ENCODE measurements at regions not wholly inside any gene's neighbourhood (a gene's known extent, or its start where the extent isn't known, plus 50 kb on each side); places are given as distances from the start of the nearest gene placed in this dataset.

GRCh38 chr2:6358546-6358945 lies 507.2 kb downstream of the CMPK2 start:
- no peaks in the 10 kb centered on the region for H3K9me3 ChIP-seq
- H3K27ac ChIP-seq = no peak overlapping the region
- DNase-seq (ENCODE audit: low spot score) (no peak), ATAC-seq (ENCODE audit: insufficient number of reproducible peaks, low FRiP score, low read depth) (no peak)
- no peaks in the 10 kb centered on the region for H3K27me3 ChIP-seq (replicated peaks; ENCODE audit: insufficient read depth)
- TF ChIP-seq CTCF (IDR thresholded peaks at IDR 0.05) = no peak
- H3K36me3 ChIP-seq = no peaks in the 10 kb centered on the region
- no peak overlapping the region for H3K4me3 ChIP-seq
- no peaks in the 10 kb centered on the region for H3K4me1 ChIP-seq (ENCODE audit: control insufficient read depth in 1 of 2, low read depth in 2 of 2)

GRCh38 chr2:6358985-6359384 lies 506.7 kb downstream of the CMPK2 start:
- ATAC-seq (ENCODE audit: insufficient number of reproducible peaks, low FRiP score, low read depth) = no peak
- Histone ChIP-seq H3K4me1 (ENCODE audit: control insufficient read depth in 1 of 2, low read depth in 2 of 2) (no peaks in the 10 kb centered on the region), H3K27ac (no peak overlapping the region), H3K9me3 (no peaks in the 10 kb centered on the region), H3K36me3 (no peaks in the 10 kb centered on the region), H3K27me3 (replicated peaks; ENCODE audit: insufficient read depth) (no peaks in the 10 kb centered on the region), H3K4me3 (no peak overlapping the region)
- TF ChIP-seq CTCF (IDR thresholded peaks at IDR 0.05) = no peak
- no peak for DNase-seq (ENCODE audit: low spot score)

- DNase-seq (ENCODE audit: low spot score) = no peak
- H3K27me3 ChIP-seq (replicated peaks; ENCODE audit: insufficient read depth) = no peaks in the 10 kb centered on the region
- no peaks in the 10 kb centered on the region for H3K9me3 ChIP-seq
- no peak for ATAC-seq (ENCODE audit: insufficient number of reproducible peaks, low FRiP score, low read depth)
- H3K4me1 ChIP-seq (ENCODE audit: control insufficient read depth in 1 of 2, low read depth in 2 of 2) = no peaks in the 10 kb centered on the region
- no peak overlapping the region for H3K4me3 ChIP-seq
- no peak overlapping the region for H3K27ac ChIP-seq
- TF ChIP-seq CTCF (IDR thresholded peaks at IDR 0.05) = no peak
- no peaks in the 10 kb centered on the region for H3K36me3 ChIP-seq
Observed at GRCh38 chr2:6359964-6360363, 505.7 kb downstream of the CMPK2 start.

GRCh38 chr2:6362671-6363450 lies 502.8 kb downstream of the CMPK2 start:
- no peak for ATAC-seq (ENCODE audit: insufficient number of reproducible peaks, low FRiP score, low read depth)
- H3K27me3 ChIP-seq (replicated peaks; ENCODE audit: insufficient read depth) = no peaks in the 10 kb centered on the region

GRCh38 chr2:6368281-6368680 lies 497.4 kb downstream of the CMPK2 start:
- no peaks in the 10 kb centered on the region for H3K9me3 ChIP-seq
- no peaks in the 10 kb centered on the region for H3K4me1 ChIP-seq (ENCODE audit: control insufficient read depth in 1 of 2, low read depth in 2 of 2)
- no peak for ATAC-seq (ENCODE audit: insufficient number of reproducible peaks, low FRiP score, low read depth)

More at GRCh38 chr2:6362671-6363450, 502.8 kb downstream of the CMPK2 start:
- H3K9me3 ChIP-seq = no peaks in the 10 kb centered on the region
- no peaks in the 10 kb centered on the region for H3K36me3 ChIP-seq
- no peak overlapping the region for H3K4me3 ChIP-seq
- TF ChIP-seq CTCF (IDR thresholded peaks at IDR 0.05) = no peak
- H3K27ac ChIP-seq = no peak overlapping the region
- no peak for DNase-seq (ENCODE audit: low spot score)
- H3K4me1 ChIP-seq (ENCODE audit: control insufficient read depth in 1 of 2, low read depth in 2 of 2) = no peaks in the 10 kb centered on the region

More at GRCh38 chr2:6368281-6368680, 497.4 kb downstream of the CMPK2 start:
- no peaks in the 10 kb centered on the region for H3K27me3 ChIP-seq (replicated peaks; ENCODE audit: insufficient read depth)
- H3K27ac ChIP-seq = no peak overlapping the region
- no peaks in the 10 kb centered on the region for H3K36me3 ChIP-seq
- TF ChIP-seq CTCF (IDR thresholded peaks at IDR 0.05) = no peak
- no peak overlapping the region for H3K4me3 ChIP-seq
- no peak for DNase-seq (ENCODE audit: low spot score)
